Trophoblast cell (in vitro differentiated cells and primary cell): ENCODE measurements at regions not wholly inside any gene's neighbourhood (a gene's known extent, or its start where the extent isn't known, plus 50 kb on each side); places are given as distances from the start of the nearest gene placed in this dataset.

Source experiments
- DNase-seq, 2 donors: peaks; one replicate each; pipeline ENCODE4 v3.0.0-alpha.2; 2016
- H2AFZ ChIP-seq: 2 replicates; pipeline ENCODE4 v1.6.1; 2013; ENCODE audit warnings: low read length, moderate library complexity, mild to moderate bottlenecking; ENCODE audit not compliant: insufficient read depth, poor library complexity
- H2AK5ac ChIP-seq: 2 replicates; pipeline ENCODE4 v1.6.1; 2013; ENCODE audit warnings: mild to moderate bottlenecking, low read length
- H2BK120ac ChIP-seq: 2 replicates; pipeline ENCODE4 v1.6.1; 2013; ENCODE audit warnings: low read length, mild to moderate bottlenecking, moderate library complexity; ENCODE audit not compliant: insufficient read depth, poor library complexity
- H2BK12ac ChIP-seq: 2 replicates; pipeline ENCODE4 v1.6.1; 2013; ENCODE audit warnings: mild to moderate bottlenecking, low read length, moderate library complexity
- H2BK5ac ChIP-seq: 2 replicates; pipeline ENCODE4 v1.6.1; 2013; ENCODE audit warnings: low read length, low read depth, moderate library complexity, mild to moderate bottlenecking; ENCODE audit not compliant: poor library complexity
- H3K14ac ChIP-seq: 2 replicates; pipeline ENCODE4 v1.6.1; 2013; ENCODE audit warnings: mild to moderate bottlenecking, low read length
- H3K18ac ChIP-seq: 2 replicates; pipeline ENCODE4 v1.6.1; 2013; ENCODE audit warnings: mild to moderate bottlenecking, low read length
- H3K23ac ChIP-seq: 2 replicates; pipeline ENCODE4 v1.6.1; 2013; ENCODE audit warnings: low read length
- H3K27ac ChIP-seq: 2 replicates; pipeline ENCODE4 v1.5.1; 2013; ENCODE audit warnings: low read depth, mild to moderate bottlenecking, inconsistent platforms, low read length, moderate library complexity
- H3K27me3 ChIP-seq: 2 replicates; pipeline ENCODE4 v1.6.1; 2013; ENCODE audit warnings: inconsistent platforms, mild to moderate bottlenecking, low read length, moderate library complexity; ENCODE audit not compliant: insufficient read depth
- H3K36me3 ChIP-seq, 2 experiments: 1 replicate in 1 of 2; 2 replicates in 1 of 2; pipeline ENCODE4 v1.6.1; 2013; ENCODE audit warnings: low read length in 2 of 2, mild to moderate bottlenecking in 2 of 2, moderate library complexity in 1 of 2; ENCODE audit not compliant: insufficient read depth in 2 of 2, control insufficient read depth in 1 of 2
- H3K4ac ChIP-seq: 2 replicates; pipeline ENCODE4 v1.6.1; 2013; ENCODE audit warnings: low read depth, mild to moderate bottlenecking, low read length, moderate library complexity
- H3K4me1 ChIP-seq, 2 experiments: 1 replicate in 1 of 2; 2 replicates in 1 of 2; pipeline ENCODE4 v1.6.1; 2013; ENCODE audit warnings: low read length in 2 of 2, mild to moderate bottlenecking in 2 of 2, moderate library complexity in 1 of 2; ENCODE audit not compliant: insufficient read depth in 2 of 2, control insufficient read depth in 1 of 2
- H3K4me2 ChIP-seq: 2 replicates; pipeline ENCODE4 v1.6.1; 2013; ENCODE audit warnings: inconsistent platforms, mild to moderate bottlenecking, low read length, moderate library complexity
- H3K4me3 ChIP-seq: 2 replicates; pipeline ENCODE4 v1.5.1; 2013; ENCODE audit warnings: mild to moderate bottlenecking, low read depth, low read length, inconsistent platforms
- H3K79me1 ChIP-seq: one replicate; pipeline ENCODE4 v1.6.1; 2013; ENCODE audit warnings: low read length
- H3K79me2 ChIP-seq: 2 replicates; pipeline ENCODE4 v1.6.1; 2013; ENCODE audit warnings: low read length, mild to moderate bottlenecking; ENCODE audit not compliant: control insufficient read depth, insufficient read depth, poor library complexity
- H3K9ac ChIP-seq: 2 replicates; pipeline ENCODE4 v1.6.1; 2013; ENCODE audit warnings: mild to moderate bottlenecking, low read length
- H3K9me3 ChIP-seq: 2 replicates; pipeline ENCODE4 v1.6.1; 2013; ENCODE audit warnings: low read depth, mild to moderate bottlenecking, control low read depth, inconsistent platforms, low read length; ENCODE audit not compliant: insufficient read depth
- H4K12ac ChIP-seq: 2 replicates; pipeline ENCODE4 v1.6.1; 2013; ENCODE audit warnings: low read depth, mild to moderate bottlenecking, low read length, moderate library complexity
- H4K8ac ChIP-seq: 2 replicates; pipeline ENCODE4 v1.6.1; 2013; ENCODE audit warnings: low read depth, mild to moderate bottlenecking, low read length, moderate library complexity
- H4K91ac ChIP-seq: one replicate; pipeline ENCODE4 v1.6.1; 2013; ENCODE audit warnings: low read depth, mild to moderate bottlenecking, low read length, moderate library complexity
- WGBS: extraction: QIAGEN DNeasy Blood & Tissue Kit; methylation state at CpG from one replicate; pipeline ENCODE4 v1.1.7; 2013; ENCODE audit warnings: missing lambda C conversion rate; ENCODE audit not compliant: insufficient read length, insufficient coverage; ENCODE audit errors: extremely low coverage; 5-methylcytosine and 5-hydroxymethylcytosine counted together

DNA sequence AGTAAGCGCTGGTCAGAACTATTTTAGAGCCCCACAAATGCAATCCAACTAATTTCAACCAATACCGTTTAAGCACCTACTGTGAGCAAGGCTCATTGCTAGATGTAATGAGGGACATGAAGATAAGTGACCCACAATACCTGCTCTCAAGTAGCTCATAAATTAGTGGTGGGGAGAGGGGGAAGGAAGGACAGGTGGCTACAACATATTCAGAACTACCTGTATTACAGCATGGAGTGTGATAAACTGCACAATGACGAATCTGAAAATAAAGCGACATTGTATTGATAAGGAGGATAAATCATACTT is 311.6 kb upstream of the DIAPH2 start:
- no peaks in the 10 kb centered on the region for H3K27me3 ChIP-seq
- H3K4me3 ChIP-seq: no peak overlapping the region
- H3K4me1 ChIP-seq: no peaks in the 10 kb centered on the region
- no peak overlapping the region for H4K91ac ChIP-seq
- no peak overlapping the region for H3K18ac ChIP-seq
- H3K36me3 ChIP-seq: no peaks in the 10 kb centered on the region
- H3K9me3 ChIP-seq: no peaks in the 10 kb centered on the region
- H4K8ac ChIP-seq: no peak overlapping the region
- WGBS: no CpG with 5 or more reads among the region's 4 CpGs
- H3K79me2 ChIP-seq: no peaks in the 10 kb centered on the region
- H2BK5ac ChIP-seq: no peak overlapping the region
- H3K23ac ChIP-seq: no peak overlapping the region
- no peak overlapping the region for H3K4me2 ChIP-seq
- no peaks in the 10 kb centered on the region for H3K79me1 ChIP-seq
- H2BK120ac ChIP-seq: no peak overlapping the region
- H4K12ac ChIP-seq: no peak overlapping the region
- H3K4ac ChIP-seq: no peak overlapping the region
- H2BK12ac ChIP-seq: no peak overlapping the region
- no peak overlapping the region for H2AK5ac ChIP-seq
- no peak overlapping the region for H3K14ac ChIP-seq
- H3K27ac ChIP-seq: no peak overlapping the region
- DNase-seq: no peak
- no peak overlapping the region for H3K9ac ChIP-seq
- H2AFZ ChIP-seq: no peak overlapping the region

DNA sequence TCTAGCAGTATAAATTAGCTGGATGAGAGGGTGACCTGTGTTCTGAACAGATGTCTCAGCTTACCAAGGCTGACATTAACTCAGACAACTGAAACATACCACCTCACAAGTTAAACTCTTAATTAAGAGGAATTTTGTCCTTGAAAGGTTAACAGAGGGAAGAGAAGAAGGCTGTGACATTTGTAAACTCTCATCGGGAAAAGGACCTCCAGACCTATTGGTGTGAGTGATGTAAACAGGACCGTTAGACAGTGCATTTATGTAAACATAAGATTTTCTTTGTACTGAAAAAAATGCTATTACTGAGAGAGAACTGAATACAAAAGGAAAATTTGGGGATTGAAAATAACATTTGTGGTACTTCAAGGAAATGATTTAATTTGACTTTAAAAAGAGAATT is 308.4 kb upstream of the DIAPH2 start:
- Histone ChIP-seq H3K27ac (no peak overlapping the region), H3K79me1 (no peaks in the 10 kb centered on the region), H3K79me2 (no peaks in the 10 kb centered on the region), H3K4me1 (no peaks in the 10 kb centered on the region), H3K9me3 (no peaks in the 10 kb centered on the region), H2BK12ac (no peak overlapping the region), H3K18ac (no peak overlapping the region), H4K8ac (no peak overlapping the region), H3K36me3 (no peaks in the 10 kb centered on the region), H2BK120ac (no peak overlapping the region), H2AFZ (no peak overlapping the region), H3K4me2 (no peak overlapping the region), H4K91ac (no peak overlapping the region), H3K9ac (no peak overlapping the region), H3K27me3 (no peaks in the 10 kb centered on the region), H3K14ac (no peak overlapping the region), H3K4me3 (no peak overlapping the region), H3K23ac (no peak overlapping the region), H3K4ac (no peak overlapping the region), H4K12ac (no peak overlapping the region), H2BK5ac (no peak overlapping the region), H2AK5ac (no peak overlapping the region)
- no CpG with 5 or more reads among the region's 2 CpGs for WGBS
- no peak for DNase-seq

DNA sequence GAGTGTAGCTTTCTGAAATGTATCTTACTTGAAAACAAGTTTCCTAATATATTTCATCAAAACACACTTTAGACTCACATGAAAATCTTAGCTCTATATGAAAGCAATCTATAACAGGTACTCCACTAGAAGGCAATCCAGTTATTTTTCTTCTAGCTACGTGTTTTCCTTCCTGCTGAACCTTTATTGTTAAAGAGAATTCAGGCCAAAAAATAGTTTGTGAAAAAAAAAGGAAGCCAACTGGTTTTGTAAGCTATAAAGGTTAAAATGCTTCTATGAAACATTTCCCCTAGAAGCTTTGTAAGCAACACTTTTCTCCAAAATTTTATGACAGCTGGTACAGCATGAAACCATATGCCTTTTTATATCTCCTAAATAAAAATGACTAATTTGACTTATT is 304.7 kb upstream of the DIAPH2 start:
- no peak overlapping the region for H3K14ac ChIP-seq
- DNase-seq: no peak
- no CpG with 5 or more reads among the region's 1 CpG for WGBS
- no peaks in the 10 kb centered on the region for H3K79me2 ChIP-seq
- H3K4me2 ChIP-seq: no peak overlapping the region
- no peak overlapping the region for H3K9ac ChIP-seq
- H3K79me1 ChIP-seq: no peaks in the 10 kb centered on the region
- H3K18ac ChIP-seq: no peak overlapping the region
- no peak overlapping the region for H2BK5ac ChIP-seq
- no peak overlapping the region for H2AFZ ChIP-seq
- H3K23ac ChIP-seq: no peak overlapping the region
- H3K36me3 ChIP-seq: no peaks in the 10 kb centered on the region
- H4K8ac ChIP-seq: no peak overlapping the region
- no peaks in the 10 kb centered on the region for H3K9me3 ChIP-seq
- no peak overlapping the region for H3K4me3 ChIP-seq
- H3K4me1 ChIP-seq: no peaks in the 10 kb centered on the region
- H2AK5ac ChIP-seq: no peak overlapping the region
- no peak overlapping the region for H4K12ac ChIP-seq
- H3K27ac ChIP-seq: no peak overlapping the region
- H2BK120ac ChIP-seq: no peak overlapping the region
- no peak overlapping the region for H3K4ac ChIP-seq
- no peak overlapping the region for H2BK12ac ChIP-seq
- no peaks in the 10 kb centered on the region for H3K27me3 ChIP-seq
- H4K91ac ChIP-seq: no peak overlapping the region

DNA sequence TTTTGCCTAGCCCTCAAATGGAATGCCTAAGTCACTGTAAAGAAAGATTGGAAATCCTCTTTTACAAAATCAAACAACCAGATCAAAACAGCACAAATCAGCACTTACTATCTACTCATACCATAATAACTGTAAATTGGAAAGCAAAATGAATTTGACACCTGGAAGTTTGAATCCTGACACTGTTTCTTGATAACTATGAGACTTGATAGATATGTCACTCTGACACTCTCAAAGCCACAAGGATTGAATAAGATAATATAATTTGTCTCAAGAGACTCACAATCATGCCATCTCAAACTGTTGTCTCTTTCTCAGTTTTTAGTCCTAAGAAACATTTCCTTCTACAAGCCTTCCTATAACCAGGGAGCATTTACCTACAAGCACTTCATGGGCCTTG is 302.6 kb upstream of the DIAPH2 start:
- Histone ChIP-seq H3K36me3 (no peaks in the 10 kb centered on the region), H3K79me2 (no peaks in the 10 kb centered on the region), H4K8ac (no peak overlapping the region), H3K4me3 (no peak overlapping the region), H2BK12ac (no peak overlapping the region), H3K9ac (no peak overlapping the region), H2AK5ac (no peak overlapping the region), H4K12ac (no peak overlapping the region), H3K27me3 (no peaks in the 10 kb centered on the region), H2BK120ac (no peak overlapping the region), H2BK5ac (no peak overlapping the region), H3K14ac (no peak overlapping the region), H3K79me1 (no peaks in the 10 kb centered on the region), H3K9me3 (no peaks in the 10 kb centered on the region), H3K4me1 (no peaks in the 10 kb centered on the region), H2AFZ (no peak overlapping the region), H3K4me2 (no peak overlapping the region), H4K91ac (no peak overlapping the region), H3K18ac (no peak overlapping the region), H3K23ac (no peak overlapping the region), H3K4ac (no peak overlapping the region), H3K27ac (no peak overlapping the region)
- no peak for DNase-seq

DNA sequence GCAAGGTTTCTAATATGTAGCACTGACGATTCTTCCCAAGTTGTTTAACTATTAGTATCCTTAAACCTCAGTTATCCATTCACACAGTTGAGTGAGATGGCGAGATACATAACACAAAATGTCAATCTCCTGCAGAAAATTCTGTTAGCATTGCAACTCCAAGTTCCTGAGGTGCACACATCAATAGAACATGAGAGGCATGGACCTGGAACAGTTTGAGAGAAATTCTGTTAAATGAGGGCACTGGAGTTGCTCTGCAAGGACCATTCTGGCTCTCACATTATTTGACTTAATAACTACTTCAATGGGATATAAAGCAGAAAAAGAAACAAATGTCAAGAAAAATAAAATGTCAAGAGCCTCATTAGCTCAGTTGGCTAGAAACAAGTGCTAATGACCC is 301.2 kb upstream of the DIAPH2 start:
- Histone ChIP-seq H3K79me2 (no peaks in the 10 kb centered on the region), H3K18ac (no peak overlapping the region), H3K4ac (no peak overlapping the region), H3K36me3 (no peaks in the 10 kb centered on the region), H2BK5ac (no peak overlapping the region), H3K27ac (no peak overlapping the region), H3K23ac (no peak overlapping the region), H3K4me3 (no peak overlapping the region), H3K27me3 (no peaks in the 10 kb centered on the region), H2BK120ac (no peak overlapping the region), H4K12ac (no peak overlapping the region), H3K9ac (no peak overlapping the region), H2BK12ac (no peak overlapping the region), H3K4me1 (no peaks in the 10 kb centered on the region), H3K14ac (no peak overlapping the region), H2AFZ (no peak overlapping the region), H4K91ac (no peak overlapping the region), H3K79me1 (no peaks in the 10 kb centered on the region), H2AK5ac (no peak overlapping the region), H3K4me2 (no peak overlapping the region), H3K9me3 (no peaks in the 10 kb centered on the region), H4K8ac (no peak overlapping the region)
- no CpG with 5 or more reads among the region's 2 CpGs for WGBS
- no peak for DNase-seq
